ENCODE measurements at regions not wholly inside any gene's neighbourhood (a gene's known extent, or its start where the extent isn't known, plus 50 kb on each side); places are given as distances from the start of the nearest gene placed in this dataset.

DNA sequence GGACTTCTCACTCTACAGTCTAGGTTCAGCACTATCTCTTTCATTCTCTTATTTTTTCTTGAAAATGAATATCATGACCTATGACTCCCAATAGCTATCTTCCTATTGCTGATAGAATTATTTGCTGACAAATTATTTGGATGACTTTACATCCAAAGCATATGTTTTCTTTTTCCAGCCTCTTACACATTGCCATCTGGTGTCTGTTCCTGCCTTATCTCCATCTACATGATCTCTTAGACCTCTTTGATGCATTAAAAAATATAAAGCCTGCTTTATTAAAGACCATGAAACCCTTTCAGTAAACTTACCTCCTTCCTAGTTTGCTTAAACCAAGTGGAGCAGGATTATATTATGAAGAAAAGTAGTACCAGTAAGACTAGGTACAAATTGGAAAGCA lies 700.9 kb upstream of the CXADR start:
- TF ChIP-seq, protein P1, sequence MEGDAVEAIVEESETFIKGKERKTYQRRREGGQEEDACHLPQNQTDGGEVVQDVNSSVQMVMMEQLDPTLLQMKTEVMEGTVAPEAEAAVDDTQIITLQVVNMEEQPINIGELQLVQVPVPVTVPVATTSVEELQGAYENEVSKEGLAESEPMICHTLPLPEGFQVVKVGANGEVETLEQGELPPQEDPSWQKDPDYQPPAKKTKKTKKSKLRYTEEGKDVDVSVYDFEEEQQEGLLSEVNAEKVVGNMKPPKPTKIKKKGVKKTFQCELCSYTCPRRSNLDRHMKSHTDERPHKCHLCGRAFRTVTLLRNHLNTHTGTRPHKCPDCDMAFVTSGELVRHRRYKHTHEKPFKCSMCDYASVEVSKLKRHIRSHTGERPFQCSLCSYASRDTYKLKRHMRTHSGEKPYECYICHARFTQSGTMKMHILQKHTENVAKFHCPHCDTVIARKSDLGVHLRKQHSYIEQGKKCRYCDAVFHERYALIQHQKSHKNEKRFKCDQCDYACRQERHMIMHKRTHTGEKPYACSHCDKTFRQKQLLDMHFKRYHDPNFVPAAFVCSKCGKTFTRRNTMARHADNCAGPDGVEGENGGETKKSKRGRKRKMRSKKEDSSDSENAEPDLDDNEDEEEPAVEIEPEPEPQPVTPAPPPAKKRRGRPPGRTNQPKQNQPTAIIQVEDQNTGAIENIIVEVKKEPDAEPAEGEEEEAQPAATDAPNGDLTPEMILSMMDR (IDR thresholded peaks at IDR 0.05; ENCODE audit: borderline replicate concordance, insufficient read depth, low read depth, low read length): no peak
- no peak overlapping the region for H3K4me3 ChIP-seq (ENCODE audit: low read depth, low read length)

DNA sequence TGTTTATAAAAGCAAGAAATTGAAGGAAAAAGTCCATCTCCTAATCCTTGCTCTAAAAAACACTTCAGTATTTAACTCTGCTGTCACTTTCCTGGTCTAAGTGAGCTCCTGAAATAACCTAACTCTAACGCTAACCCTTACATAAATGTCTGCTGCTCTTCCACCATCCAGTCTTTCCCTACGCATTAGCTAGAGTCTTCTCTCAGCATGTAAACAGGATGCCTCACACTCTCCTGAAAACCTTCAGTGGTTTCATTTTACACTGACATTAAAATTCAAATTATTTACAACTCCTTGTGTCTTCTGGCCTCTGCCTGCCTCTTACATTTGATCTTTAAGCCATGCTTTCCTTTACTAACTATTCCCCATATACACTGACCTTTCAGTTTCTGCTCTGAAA lies 697.6 kb upstream of the CXADR start:
- no peak overlapping the region for H3K4me3 ChIP-seq (ENCODE audit: low read depth, low read length)
- TF ChIP-seq, protein P1 (IDR thresholded peaks at IDR 0.05; ENCODE audit: borderline replicate concordance, insufficient read depth, low read depth, low read length): no peak

DNA sequence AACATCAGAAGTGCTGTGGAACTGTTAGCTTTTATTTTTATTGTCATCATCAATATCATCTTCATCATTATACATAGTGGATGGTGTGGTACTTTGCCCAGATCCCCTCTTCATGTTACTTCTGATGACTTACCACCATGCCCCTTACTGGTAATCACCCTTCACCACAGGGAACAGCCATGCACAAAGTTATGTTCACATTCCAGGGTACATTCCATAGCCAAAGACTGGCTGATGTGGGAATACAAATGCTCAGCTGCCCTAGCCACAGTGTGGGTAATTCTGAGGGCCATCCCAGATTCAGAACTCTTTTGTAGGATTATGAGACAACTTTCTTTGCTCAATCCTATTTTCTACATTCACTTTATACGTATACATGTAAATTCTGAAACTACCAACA lies 691.3 kb upstream of the CXADR start:
- H3K4me3 ChIP-seq (ENCODE audit: low read depth, low read length): no peak overlapping the region
- TF ChIP-seq, protein P1 (IDR thresholded peaks at IDR 0.05; ENCODE audit: borderline replicate concordance, insufficient read depth, low read depth, low read length): no peak

DNA sequence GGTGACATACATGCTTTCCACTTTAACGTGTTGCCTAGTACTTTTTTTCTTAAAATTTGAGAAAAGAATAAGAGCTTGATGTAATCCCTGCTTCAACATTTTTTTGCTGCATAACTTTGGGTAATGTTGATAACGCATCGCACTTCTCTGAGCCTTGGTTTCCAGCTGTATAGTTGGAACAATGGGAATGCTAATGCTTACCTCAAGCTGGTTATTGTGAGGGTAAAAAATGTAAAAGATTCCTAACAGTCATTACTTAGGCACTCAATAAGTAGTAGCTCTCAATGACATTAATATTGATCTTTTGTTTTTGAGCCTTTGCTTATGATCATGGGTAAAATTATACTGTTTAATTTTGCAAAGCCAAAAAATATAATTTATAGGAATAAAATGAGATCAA lies 683.3 kb upstream of the CXADR start:
- H3K4me3 ChIP-seq (ENCODE audit: low read depth, low read length): no peak overlapping the region
- TF ChIP-seq, protein P1 (IDR thresholded peaks at IDR 0.05; ENCODE audit: borderline replicate concordance, insufficient read depth, low read depth, low read length): no peak

GRCh38 chr21:16832791-16833190 lies 680.1 kb upstream of the CXADR start:
- TF ChIP-seq, protein P1 (IDR thresholded peaks at IDR 0.05; ENCODE audit: borderline replicate concordance, insufficient read depth, low read depth, low read length): no peak

DNA sequence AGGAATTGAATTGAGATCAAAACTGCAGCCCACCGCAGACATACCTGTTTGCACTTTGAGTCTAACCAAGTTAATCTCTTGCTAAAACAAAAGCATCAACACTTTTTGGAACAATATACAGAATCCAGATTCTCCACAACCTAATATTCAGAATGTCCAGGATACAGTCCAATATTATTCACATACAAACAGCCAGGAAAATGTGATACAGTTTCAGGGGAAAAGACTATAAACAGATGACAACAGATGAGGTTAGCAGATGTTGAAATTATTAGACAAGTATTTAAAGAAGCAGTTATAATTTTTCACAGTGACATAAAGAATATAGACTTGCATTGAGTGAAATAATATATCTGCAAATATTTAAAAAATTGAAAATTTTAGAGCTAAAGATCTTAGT lies 678.1 kb upstream of the CXADR start:
- TF ChIP-seq, protein P1 (IDR thresholded peaks at IDR 0.05; ENCODE audit: borderline replicate concordance, insufficient read depth, low read depth, low read length): no peak
- no peak overlapping the region for H3K4me3 ChIP-seq (ENCODE audit: low read depth, low read length)

More at GRCh38 chr21:16832791-16833190, 680.1 kb upstream of the CXADR start:
- H3K4me3 ChIP-seq (ENCODE audit: low read depth, low read length): no peak overlapping the region

DNA sequence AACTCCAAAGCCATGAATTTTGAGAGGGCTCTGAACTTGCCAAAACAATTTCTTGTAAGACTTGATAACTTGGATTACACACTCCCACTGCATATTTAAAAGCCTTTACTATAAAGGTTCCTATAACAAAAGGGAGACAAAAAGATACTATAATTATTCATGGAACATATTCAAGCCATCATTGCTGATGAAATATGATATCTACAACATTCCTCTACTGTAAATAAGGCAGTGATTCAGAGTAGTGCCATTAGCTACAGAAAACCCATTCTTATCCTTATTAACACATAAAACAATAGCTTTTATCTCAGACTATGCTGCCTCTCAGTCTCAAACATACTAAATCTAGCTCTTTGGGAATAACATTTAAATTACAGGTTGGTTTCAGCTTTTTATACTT lies 675.5 kb upstream of the CXADR start:
- TF ChIP-seq, protein P1 (IDR thresholded peaks at IDR 0.05; ENCODE audit: borderline replicate concordance, insufficient read depth, low read depth, low read length): no peak
- H3K4me3 ChIP-seq (ENCODE audit: low read depth, low read length): no peak overlapping the region
